Loucy (cell line): ENCODE measurements at regions not wholly inside any gene's neighbourhood (a gene's known extent, or its start where the extent isn't known, plus 50 kb on each side); places are given as distances from the start of the nearest gene placed in this dataset.

Experiments used
- EZH2phosphoT487 ChIP-seq: fragments of 200-600 bp; IDR thresholded peaks from 2 replicates; pipeline ENCODE4 v1.6.1; 2018; ENCODE audit warnings: antibody characterized with exemption, mild to moderate bottlenecking, moderate library complexity, borderline replicate concordance
- TF ChIP-seq, protein P1 (sequence below): fragments of 200-600 bp; sonication (generic); conservative IDR thresholded peaks from 2 replicates; pipeline ENCODE4 v1.5.1; 2014; ENCODE audit warnings: mild to moderate bottlenecking, antibody characterized with exemption, low read length

DNA sequence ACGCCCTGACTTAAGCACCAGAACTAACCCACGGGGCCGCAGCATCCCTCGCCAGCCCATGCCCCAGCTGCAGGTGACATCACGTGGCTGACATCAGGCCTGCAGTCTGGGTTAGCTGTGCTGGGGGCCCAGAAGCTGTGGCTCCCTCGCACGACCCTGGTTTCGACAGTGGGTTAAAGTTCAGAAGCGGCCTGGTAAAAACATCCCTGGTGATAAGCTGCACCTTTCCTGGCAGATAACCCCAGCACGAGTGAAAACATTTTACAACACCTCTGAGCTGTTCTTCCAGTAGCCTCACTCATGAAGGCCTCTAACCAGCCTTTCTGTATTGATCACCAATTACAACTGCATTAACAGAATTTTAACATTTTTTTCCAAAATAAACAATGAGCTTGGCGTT, 136.4 kb upstream of the RREB1 start:
- TF ChIP-seq, protein P1, sequence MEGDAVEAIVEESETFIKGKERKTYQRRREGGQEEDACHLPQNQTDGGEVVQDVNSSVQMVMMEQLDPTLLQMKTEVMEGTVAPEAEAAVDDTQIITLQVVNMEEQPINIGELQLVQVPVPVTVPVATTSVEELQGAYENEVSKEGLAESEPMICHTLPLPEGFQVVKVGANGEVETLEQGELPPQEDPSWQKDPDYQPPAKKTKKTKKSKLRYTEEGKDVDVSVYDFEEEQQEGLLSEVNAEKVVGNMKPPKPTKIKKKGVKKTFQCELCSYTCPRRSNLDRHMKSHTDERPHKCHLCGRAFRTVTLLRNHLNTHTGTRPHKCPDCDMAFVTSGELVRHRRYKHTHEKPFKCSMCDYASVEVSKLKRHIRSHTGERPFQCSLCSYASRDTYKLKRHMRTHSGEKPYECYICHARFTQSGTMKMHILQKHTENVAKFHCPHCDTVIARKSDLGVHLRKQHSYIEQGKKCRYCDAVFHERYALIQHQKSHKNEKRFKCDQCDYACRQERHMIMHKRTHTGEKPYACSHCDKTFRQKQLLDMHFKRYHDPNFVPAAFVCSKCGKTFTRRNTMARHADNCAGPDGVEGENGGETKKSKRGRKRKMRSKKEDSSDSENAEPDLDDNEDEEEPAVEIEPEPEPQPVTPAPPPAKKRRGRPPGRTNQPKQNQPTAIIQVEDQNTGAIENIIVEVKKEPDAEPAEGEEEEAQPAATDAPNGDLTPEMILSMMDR, result no peak
- no peak for TF ChIP-seq EZH2phosphoT487
